UCSD-AML1 (cell line): ENCODE measurements at regions not wholly inside any gene's neighbourhood (a gene's known extent, or its start where the extent isn't known, plus 50 kb on each side); places are given as distances from the start of the nearest gene placed in this dataset.

Experiments used
- DNase-seq: peaks from one replicate; lab custom pipeline; 2025; ENCODE audit not compliant: unreplicated experiment; lab: John Stamatoyannopoulos, UW

GRCh38 chr5:27316271-27316650, 277.9 kb upstream of the CDH9 start:
- DNase-seq, result no peak

GRCh38 chr5:27315363-27316270, 277.2 kb upstream of the CDH9 start:
- DNase-seq, result no peak

GRCh38 chr5:27313549-27313948, 275.2 kb upstream of the CDH9 start:
- DNase-seq, result no peak

GRCh38 chr5:27312291-27312893, 274.0 kb upstream of the CDH9 start:
- DNase-seq, result no peak

- no peak for DNase-seq
Measured at GRCh38 chr5:27311544-27311943, 273.2 kb upstream of the CDH9 start.

GRCh38 chr5:27308153-27308552, 269.8 kb upstream of the CDH9 start:
- no peak for DNase-seq

GRCh38 chr5:27290172-27290571, 251.8 kb upstream of the CDH9 start:
- DNase-seq, result no peak

GRCh38 chr5:27276119-27276518, 237.7 kb upstream of the CDH9 start:
- DNase-seq, result no peak

GRCh38 chr5:27275345-27275744, 237.0 kb upstream of the CDH9 start:
- no peak for DNase-seq

- no peak for DNase-seq
Measured at GRCh38 chr5:27269766-27270165, 231.4 kb upstream of the CDH9 start.

- no peak for DNase-seq
Measured at GRCh38 chr5:27267209-27267824, 228.9 kb upstream of the CDH9 start.

GRCh38 chr5:27266184-27266583, 227.8 kb upstream of the CDH9 start:
- no peak for DNase-seq

- no peak for DNase-seq
Measured at GRCh38 chr5:27257696-27258095, 219.3 kb upstream of the CDH9 start.

GRCh38 chr5:27252911-27253310, 214.5 kb upstream of the CDH9 start:
- no peak for DNase-seq

- no peak for DNase-seq
Measured at GRCh38 chr5:27242258-27242626, 203.9 kb upstream of the CDH9 start.

- no peak for DNase-seq
Measured at GRCh38 chr5:27241564-27242257, 203.3 kb upstream of the CDH9 start.

- no peak for DNase-seq
Measured at GRCh38 chr5:27240791-27241190, 202.4 kb upstream of the CDH9 start.

- DNase-seq, result no peak
Measured at GRCh38 chr5:27234916-27235315, 196.5 kb upstream of the CDH9 start.

- no peak for DNase-seq
Measured at GRCh38 chr5:27221410-27221809, 183.0 kb upstream of the CDH9 start.

- no peak for DNase-seq
Measured at GRCh38 chr5:27220752-27221151, 182.4 kb upstream of the CDH9 start.

- DNase-seq, result no peak
Measured at GRCh38 chr5:27217977-27218376, 179.6 kb upstream of the CDH9 start.
